ENCODE measurements at regions not wholly inside any gene's neighbourhood (a gene's known extent, or its start where the extent isn't known, plus 50 kb on each side); places are given as distances from the start of the nearest gene placed in this dataset.

DNA sequence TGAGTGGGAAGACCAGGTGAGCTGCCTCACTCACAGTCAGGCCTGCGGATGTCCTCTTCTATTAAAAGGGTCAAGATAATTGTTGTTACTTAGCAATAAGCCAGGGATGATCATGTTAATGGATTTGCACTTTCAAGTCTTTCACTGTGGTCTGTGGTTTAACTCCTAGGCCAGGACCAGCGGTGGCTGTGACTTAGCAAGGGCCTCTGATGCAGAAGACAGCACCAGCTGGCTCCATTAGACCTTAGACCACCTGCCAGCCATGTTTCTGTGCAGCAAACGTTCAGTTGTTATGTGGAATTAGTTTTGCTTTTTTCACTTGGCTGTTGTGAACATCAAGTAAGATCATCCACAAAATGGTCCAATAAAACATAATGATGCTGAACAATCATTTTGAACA lies 537.3 kb downstream of the TNS3 start:
- no peak for TF ChIP-seq POLR2AphosphoS5 (IDR thresholded peaks at IDR 0.05; ENCODE audit: low read depth, low read length)
- no peak for TF ChIP-seq SIN3A (IDR thresholded peaks at IDR 0.05; ENCODE audit: borderline replicate concordance, insufficient read depth, low read length)
- no peak for TF ChIP-seq TAF1 (IDR thresholded peaks at IDR 0.05; ENCODE audit: borderline replicate concordance, insufficient read depth, low read length)
